Gastroesophageal sphincter (tissue), 3 donors: ENCODE measurements at regions not wholly inside any gene's neighbourhood (a gene's known extent, or its start where the extent isn't known, plus 50 kb on each side); places are given as distances from the start of the nearest gene placed in this dataset.
"Not testable (repeated sequence)": the region's sequence is repeated elsewhere in the genome, so short reads cannot be mapped to it uniquely, and the experiment has no call there.

Experiments
- EP300 ChIP-seq: sonication (generic); formaldehyde crosslinking; IDR thresholded peaks from one replicate; pipeline ENCODE4 v1.6.1; 2017; ENCODE audit warnings: antibody characterized with exemption, mild to moderate bottlenecking
- POLR2A ChIP-seq, 2 donors: fragments of 450-650 bp; IDR thresholded peaks; one replicate each; pipeline ENCODE4 v1.6.1; 2017; ENCODE audit warnings: antibody characterized with exemption in 2 of 2, mild to moderate bottlenecking in 2 of 2, moderate library complexity in 1 of 2
- POLR2AphosphoS5 ChIP-seq: sonication (generic); formaldehyde crosslinking; IDR thresholded peaks from one replicate; pipeline ENCODE4 v1.6.1; 2017; ENCODE audit warnings: antibody characterized with exemption
- TF ChIP-seq, protein P1 (sequence below), 4 experiments: fragments of 200-600 bp in 2 of 4; fragments of 450-650 bp in 2 of 4; sonication (generic) in 1 of 4; IDR thresholded peaks; one replicate each; pipeline ENCODE4 v1.5.1; 2017 to 2019; ENCODE audit warnings: antibody characterized with exemption in 4 of 4, mild to moderate bottlenecking in 2 of 4, moderate library complexity in 2 of 4

DNA sequence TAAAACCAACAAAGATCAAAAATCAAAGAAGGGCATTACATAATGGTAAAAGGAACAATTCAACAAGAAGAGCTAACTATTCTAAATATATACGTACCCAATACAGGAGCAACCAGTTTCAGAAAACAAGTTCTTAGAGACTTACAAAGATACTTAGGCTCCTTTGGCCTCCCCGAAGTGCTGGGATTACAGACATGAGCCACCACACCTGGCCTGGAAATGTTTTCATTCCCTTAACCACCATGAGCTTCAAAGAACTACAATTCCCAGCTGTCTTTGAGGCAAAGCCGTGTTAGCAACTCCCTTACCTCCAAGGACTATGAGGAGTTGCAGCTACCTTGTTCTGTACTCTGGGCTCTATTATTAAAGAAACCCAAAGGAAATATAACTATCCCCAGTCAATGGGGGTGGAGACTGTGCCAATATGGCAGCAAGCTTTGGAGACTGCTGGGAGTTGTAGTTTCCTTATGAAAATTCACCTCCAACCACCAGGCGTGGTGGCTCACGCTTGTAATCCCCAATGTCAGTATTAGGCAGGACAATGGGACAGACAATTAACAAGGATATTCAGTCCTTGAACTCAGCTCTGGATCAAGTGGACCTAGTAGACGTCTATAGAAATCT, 893.9 kb downstream of the SLC6A15 start:
- not testable (repeated sequence) for TF ChIP-seq POLR2AphosphoS5; POLR2A (IDR thresholded peaks at IDR 0.05); EP300
- TF ChIP-seq, protein P1, sequence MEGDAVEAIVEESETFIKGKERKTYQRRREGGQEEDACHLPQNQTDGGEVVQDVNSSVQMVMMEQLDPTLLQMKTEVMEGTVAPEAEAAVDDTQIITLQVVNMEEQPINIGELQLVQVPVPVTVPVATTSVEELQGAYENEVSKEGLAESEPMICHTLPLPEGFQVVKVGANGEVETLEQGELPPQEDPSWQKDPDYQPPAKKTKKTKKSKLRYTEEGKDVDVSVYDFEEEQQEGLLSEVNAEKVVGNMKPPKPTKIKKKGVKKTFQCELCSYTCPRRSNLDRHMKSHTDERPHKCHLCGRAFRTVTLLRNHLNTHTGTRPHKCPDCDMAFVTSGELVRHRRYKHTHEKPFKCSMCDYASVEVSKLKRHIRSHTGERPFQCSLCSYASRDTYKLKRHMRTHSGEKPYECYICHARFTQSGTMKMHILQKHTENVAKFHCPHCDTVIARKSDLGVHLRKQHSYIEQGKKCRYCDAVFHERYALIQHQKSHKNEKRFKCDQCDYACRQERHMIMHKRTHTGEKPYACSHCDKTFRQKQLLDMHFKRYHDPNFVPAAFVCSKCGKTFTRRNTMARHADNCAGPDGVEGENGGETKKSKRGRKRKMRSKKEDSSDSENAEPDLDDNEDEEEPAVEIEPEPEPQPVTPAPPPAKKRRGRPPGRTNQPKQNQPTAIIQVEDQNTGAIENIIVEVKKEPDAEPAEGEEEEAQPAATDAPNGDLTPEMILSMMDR (IDR thresholded peaks at IDR 0.05): not testable (repeated sequence)
